ENCODE measurements at regions not wholly inside any gene's neighbourhood (a gene's known extent, or its start where the extent isn't known, plus 50 kb on each side); places are given as distances from the start of the nearest gene placed in this dataset.

DNA sequence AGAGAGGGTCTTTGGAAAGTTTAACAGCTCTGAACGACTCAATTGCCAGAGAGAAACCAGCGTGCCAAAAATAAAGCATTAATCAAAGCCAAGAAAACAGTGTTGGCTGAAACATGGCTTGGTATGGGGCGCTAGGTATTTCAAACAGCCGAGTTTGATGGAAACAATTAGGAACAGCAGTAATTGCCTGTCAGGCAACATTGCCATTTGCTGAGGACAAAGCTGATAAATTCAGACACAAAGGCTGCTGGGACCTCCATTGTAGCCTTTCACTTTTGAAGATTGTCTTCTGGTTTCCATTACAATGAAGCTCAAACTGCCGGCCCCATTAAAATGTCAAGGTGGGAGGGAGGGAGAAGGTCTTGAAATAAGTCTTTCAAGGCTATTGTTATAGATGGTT is 125.4 kb upstream of the SPDL1 start:
- TF ChIP-seq POLR2A (IDR thresholded peaks at IDR 0.05), result no peak
- TF ChIP-seq CTCF (IDR thresholded peaks at IDR 0.05), result no peak
- no peak for TF ChIP-seq POLR2AphosphoS5 (IDR thresholded peaks at IDR 0.05)
- intact Hi-C loops (cut with DNase I), result no loop called here
- 24% methylated on average over 5 of the region's 5 CpGs for WGBS

GRCh38 chr5:169450464-169450863 is 133.1 kb upstream of the SPDL1 start:
- DNase-seq (ENCODE audit: low spot score), result no peak
- Histone ChIP-seq H3K9me3 (no peaks in the 10 kb centered on the region), H3K4me1 (replicated peaks) (no peaks in the 10 kb centered on the region), H3K36me3 (no peaks in the 10 kb centered on the region), H3K27me3 (replicated peaks; ENCODE audit: insufficient read depth) (no peaks in the 10 kb centered on the region), H3K27ac (no peak overlapping the region), H3K4me3 (no peak overlapping the region)
- WGBS, result 45% methylated on average over 1 of the region's 1 CpG
- no peak for TF ChIP-seq CTCF (IDR thresholded peaks at IDR 0.05)
- TF ChIP-seq POLR2A (IDR thresholded peaks at IDR 0.05), result no peak
- no peak for TF ChIP-seq POLR2AphosphoS5 (IDR thresholded peaks at IDR 0.05)
- intact Hi-C loops (cut with DNase I), result no loop called here

More for the DNA sequence above, 125.4 kb upstream of the SPDL1 start:
- Histone ChIP-seq H3K9me3 (no peaks in the 10 kb centered on the region), H3K4me3 (no peak overlapping the region), H3K27ac (no peak overlapping the region), H3K4me1 (replicated peaks) (no peaks in the 10 kb centered on the region), H3K27me3 (replicated peaks; ENCODE audit: insufficient read depth) (no peaks in the 10 kb centered on the region), H3K36me3 (no peaks in the 10 kb centered on the region)
- no peak for DNase-seq (ENCODE audit: low spot score)

DNA sequence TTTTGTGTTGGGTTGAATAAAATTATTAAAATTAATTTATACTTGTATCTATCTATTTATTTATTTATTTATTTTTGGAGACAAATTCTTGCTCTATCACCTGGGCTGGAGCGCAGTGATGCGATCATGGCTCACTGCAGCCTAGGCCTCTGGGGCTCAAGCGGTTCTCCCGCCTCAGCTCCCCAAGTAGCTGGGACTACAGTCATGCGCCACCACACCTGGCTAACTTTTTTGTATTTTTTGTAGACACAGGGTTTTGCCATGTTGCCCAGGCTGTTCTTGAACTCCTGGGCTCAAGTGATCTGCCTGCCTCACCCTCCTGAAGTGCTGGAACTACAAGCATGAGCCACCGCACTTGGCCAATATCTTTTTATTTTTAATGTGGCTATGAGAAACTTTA is 134.7 kb upstream of the SPDL1 start:
- Histone ChIP-seq H3K27me3 (replicated peaks; ENCODE audit: insufficient read depth) (no peaks in the 10 kb centered on the region), H3K4me1 (replicated peaks) (no peaks in the 10 kb centered on the region), H3K36me3 (no peaks in the 10 kb centered on the region), H3K27ac (no peak overlapping the region), H3K9me3 (no peaks in the 10 kb centered on the region), H3K4me3 (no peak overlapping the region)
- 97% methylated on average over 6 of the region's 6 CpGs for WGBS
- TF ChIP-seq POLR2A (IDR thresholded peaks at IDR 0.05) (no peak), POLR2AphosphoS5 (IDR thresholded peaks at IDR 0.05) (no peak), CTCF (IDR thresholded peaks at IDR 0.05) (no peak)
- intact Hi-C loops (cut with DNase I), result no loop called here
- DNase-seq (ENCODE audit: low spot score), result no peak

DNA sequence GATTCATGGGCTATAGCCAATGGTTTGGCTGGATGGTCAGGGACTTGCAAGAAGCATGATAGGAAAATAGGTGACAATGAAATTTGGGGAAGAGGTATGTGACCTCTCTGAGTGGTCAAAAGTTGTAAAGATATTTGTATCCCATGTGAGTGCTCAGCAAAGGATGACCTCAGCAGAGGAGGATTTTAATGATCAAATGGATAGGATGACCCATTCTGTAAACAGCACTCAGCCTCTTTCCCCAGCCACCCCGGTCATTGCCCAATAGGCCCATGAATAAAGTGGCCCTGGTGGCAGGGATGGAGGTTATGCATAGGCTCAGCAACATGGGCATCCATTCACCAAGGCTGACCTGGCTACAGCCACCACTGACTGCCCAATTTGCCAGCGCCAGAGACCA is 138.4 kb upstream of the SPDL1 start:
- Histone ChIP-seq H3K9me3 (no peaks in the 10 kb centered on the region), H3K4me3 (no peak overlapping the region), H3K27ac (no peak overlapping the region), H3K4me1 (replicated peaks) (no peaks in the 10 kb centered on the region), H3K27me3 (replicated peaks; ENCODE audit: insufficient read depth) (no peaks in the 10 kb centered on the region), H3K36me3 (no peaks in the 10 kb centered on the region)
- TF ChIP-seq POLR2AphosphoS5 (IDR thresholded peaks at IDR 0.05), result no peak
- no peak for TF ChIP-seq CTCF (IDR thresholded peaks at IDR 0.05)
- TF ChIP-seq POLR2A (IDR thresholded peaks at IDR 0.05), result no peak
- no peak for DNase-seq (ENCODE audit: low spot score)
- 50% methylated on average over 2 of the region's 2 CpGs for WGBS
- intact Hi-C loops (cut with DNase I), result no loop called here

GRCh38 chr5:169442913-169443784 is 140.4 kb upstream of the SPDL1 start:
- no peaks in the 10 kb centered on the region for H3K9me3 ChIP-seq
- H3K27ac ChIP-seq, result no peak overlapping the region
- H3K27me3 ChIP-seq (replicated peaks; ENCODE audit: insufficient read depth), result no peaks in the 10 kb centered on the region
- intact Hi-C loops (cut with DNase I), result no loop called here
- no peaks in the 10 kb centered on the region for H3K36me3 ChIP-seq
- no peaks in the 10 kb centered on the region for H3K4me1 ChIP-seq (replicated peaks)
- 75% methylated on average over 9 of the region's 9 CpGs for WGBS
- no peak overlapping the region for H3K4me3 ChIP-seq
- TF ChIP-seq POLR2A (IDR thresholded peaks at IDR 0.05), result no peak
- no peak for TF ChIP-seq CTCF (IDR thresholded peaks at IDR 0.05)
- no peak for TF ChIP-seq POLR2AphosphoS5 (IDR thresholded peaks at IDR 0.05)
- DNase-seq (ENCODE audit: low spot score), result no peak

Measured in prostate gland (tissue), 2 donors.